IPS-15b (cell line): ENCODE measurements at regions not wholly inside any gene's neighbourhood (a gene's known extent, or its start where the extent isn't known, plus 50 kb on each side); places are given as distances from the start of the nearest gene placed in this dataset.

ENCODE experiments used
- H3K27me3 ChIP-seq: one replicate; pipeline ENCODE4 v1.6.1; 2013; ENCODE audit warnings: low read length; ENCODE audit not compliant: control insufficient read depth, insufficient read depth
- H3K36me3 ChIP-seq: one replicate; pipeline ENCODE4 v1.6.1; 2013; ENCODE audit warnings: low read length; ENCODE audit not compliant: control insufficient read depth, insufficient read depth
- H3K4me1 ChIP-seq: one replicate; pipeline ENCODE4 v1.6.1; 2013; ENCODE audit warnings: mild to moderate bottlenecking, low read length; ENCODE audit not compliant: control insufficient read depth, insufficient read depth
- H3K4me3 ChIP-seq: one replicate; pipeline ENCODE4 v1.5.1; 2013; ENCODE audit warnings: low read depth, low read length
- H3K9ac ChIP-seq: one replicate; pipeline ENCODE4 v1.6.1; 2013; ENCODE audit warnings: low read depth, mild to moderate bottlenecking, low read length
- H3K9me3 ChIP-seq: one replicate; pipeline ENCODE4 v1.6.1; 2013; ENCODE audit warnings: mild to moderate bottlenecking, low read length; ENCODE audit not compliant: control insufficient read depth, insufficient read depth

DNA sequence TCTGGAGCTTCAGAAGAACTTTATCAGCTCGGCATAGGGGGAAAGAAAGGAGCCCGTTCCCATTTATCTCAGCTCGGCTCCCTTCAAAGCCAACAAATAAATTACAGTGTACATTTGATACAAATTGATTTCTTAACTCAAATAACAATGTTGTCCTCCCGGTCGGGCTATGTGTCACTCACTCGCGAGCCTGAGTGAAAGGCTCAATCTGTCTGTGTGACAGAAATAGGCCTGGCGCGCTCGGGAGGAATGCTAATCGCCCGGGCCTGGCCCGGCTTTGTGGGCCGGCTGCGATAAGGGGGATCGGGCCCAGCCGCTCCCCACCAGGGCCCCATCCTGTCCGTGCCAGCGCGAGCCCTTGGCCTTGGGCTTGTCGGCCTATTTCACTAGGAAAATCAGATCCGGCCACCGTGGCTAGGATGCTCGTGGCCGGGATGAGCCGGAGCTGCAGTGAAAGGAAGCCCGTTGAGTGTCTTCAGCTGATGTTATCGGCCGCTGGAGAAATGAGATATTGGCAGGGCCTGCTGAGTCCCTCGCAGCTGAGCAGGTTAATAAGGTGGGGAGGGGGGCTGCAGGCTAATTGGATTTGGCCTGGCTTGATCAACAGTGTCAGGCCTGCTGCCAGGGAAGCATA, 258.7 kb downstream of the IRX1 start:
- no peaks in the 10 kb centered on the region for H3K4me1 ChIP-seq
- H3K36me3 ChIP-seq = no peaks in the 10 kb centered on the region
- H3K27me3 ChIP-seq = no peaks in the 10 kb centered on the region
- no peak overlapping the region for H3K9ac ChIP-seq
- H3K9me3 ChIP-seq = no peaks in the 10 kb centered on the region
- no peak overlapping the region for H3K4me3 ChIP-seq

- Histone ChIP-seq H3K4me1 (no peaks in the 10 kb centered on the region), H3K9ac (no peak overlapping the region), H3K9me3 (no peaks in the 10 kb centered on the region), H3K27me3 (no peaks in the 10 kb centered on the region), H3K36me3 (no peaks in the 10 kb centered on the region), H3K4me3 (no peak overlapping the region)
Observed at GRCh38 chr5:3856036-3856435, 260.4 kb downstream of the IRX1 start.

- H3K27me3 ChIP-seq = no peaks in the 10 kb centered on the region
- no peak overlapping the region for H3K9ac ChIP-seq
- no peaks in the 10 kb centered on the region for H3K36me3 ChIP-seq
- no peak overlapping the region for H3K4me3 ChIP-seq
- no peaks in the 10 kb centered on the region for H3K4me1 ChIP-seq
- H3K9me3 ChIP-seq = no peaks in the 10 kb centered on the region
Observed at GRCh38 chr5:3858524-3858923, 262.9 kb downstream of the IRX1 start.

DNA sequence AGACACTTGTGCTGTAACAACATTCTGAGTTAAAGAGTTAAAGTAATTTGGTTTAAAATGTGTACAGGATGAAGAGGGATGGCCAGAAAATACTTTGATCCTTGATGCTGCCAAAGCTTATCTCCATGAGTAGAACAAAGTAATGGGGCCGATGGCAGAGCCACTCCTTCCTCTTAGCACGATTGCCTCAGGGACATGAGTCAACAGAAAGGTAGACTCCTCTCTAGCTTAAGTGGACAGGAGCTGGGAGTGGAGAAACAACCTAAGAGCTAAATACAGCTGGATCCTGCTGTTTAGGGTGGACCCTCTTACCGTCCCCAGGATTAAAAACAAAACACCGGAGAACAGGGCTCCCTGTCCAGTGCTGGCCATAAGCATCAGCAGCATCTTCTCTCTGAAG, 267.3 kb downstream of the IRX1 start:
- Histone ChIP-seq H3K9me3 (no peaks in the 10 kb centered on the region), H3K27me3 (no peaks in the 10 kb centered on the region), H3K9ac (no peak overlapping the region), H3K4me1 (no peaks in the 10 kb centered on the region), H3K4me3 (no peak overlapping the region), H3K36me3 (no peaks in the 10 kb centered on the region)

DNA sequence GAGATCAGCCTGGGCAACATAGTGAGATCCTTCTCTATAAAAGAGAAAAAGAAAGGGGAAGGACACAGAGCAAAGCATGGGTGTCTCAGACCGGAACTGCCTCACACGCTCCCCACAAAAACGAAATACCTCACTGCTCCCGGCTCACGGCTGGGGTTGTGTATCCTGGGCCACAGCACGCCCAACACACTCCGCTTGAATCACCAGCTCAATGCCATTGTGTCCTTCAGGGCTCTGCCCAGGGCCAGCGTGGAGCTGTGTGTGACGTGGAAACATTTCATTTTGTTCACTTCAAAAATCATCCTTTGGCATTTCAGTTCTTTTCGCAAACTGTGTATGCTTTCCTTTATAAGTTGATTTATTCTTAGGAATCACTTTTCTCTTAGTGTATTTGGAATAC, 279.5 kb downstream of the IRX1 start:
- Histone ChIP-seq H3K9me3 (no peaks in the 10 kb centered on the region), H3K36me3 (no peaks in the 10 kb centered on the region), H3K9ac (no peak overlapping the region), H3K27me3 (no peaks in the 10 kb centered on the region), H3K4me3 (no peak overlapping the region), H3K4me1 (peaks cover 3% of the 10 kb centered on the region)

- no peak overlapping the region for H3K9ac ChIP-seq
- no peaks in the 10 kb centered on the region for H3K4me1 ChIP-seq
- H3K9me3 ChIP-seq = no peaks in the 10 kb centered on the region
- H3K4me3 ChIP-seq = no peak overlapping the region
- no peaks in the 10 kb centered on the region for H3K27me3 ChIP-seq
- H3K36me3 ChIP-seq = no peaks in the 10 kb centered on the region
Observed at GRCh38 chr5:3878267-3878666, 282.6 kb downstream of the IRX1 start.

GRCh38 chr5:3883040-3883439, 287.4 kb downstream of the IRX1 start:
- Histone ChIP-seq H3K4me1 (no peaks in the 10 kb centered on the region), H3K4me3 (no peak overlapping the region), H3K9me3 (no peaks in the 10 kb centered on the region), H3K36me3 (no peaks in the 10 kb centered on the region), H3K27me3 (no peaks in the 10 kb centered on the region), H3K9ac (no peak overlapping the region)

- H3K9me3 ChIP-seq = no peaks in the 10 kb centered on the region
- no peaks in the 10 kb centered on the region for H3K27me3 ChIP-seq
- no peaks in the 10 kb centered on the region for H3K36me3 ChIP-seq
- no peaks in the 10 kb centered on the region for H3K4me1 ChIP-seq
- H3K4me3 ChIP-seq = no peak overlapping the region
- H3K9ac ChIP-seq = no peak overlapping the region
Observed at GRCh38 chr5:3886524-3887451, 291.2 kb downstream of the IRX1 start.

GRCh38 chr5:3888310-3888709, 292.7 kb downstream of the IRX1 start:
- no peak overlapping the region for H3K9ac ChIP-seq
- H3K9me3 ChIP-seq = no peaks in the 10 kb centered on the region

DNA sequence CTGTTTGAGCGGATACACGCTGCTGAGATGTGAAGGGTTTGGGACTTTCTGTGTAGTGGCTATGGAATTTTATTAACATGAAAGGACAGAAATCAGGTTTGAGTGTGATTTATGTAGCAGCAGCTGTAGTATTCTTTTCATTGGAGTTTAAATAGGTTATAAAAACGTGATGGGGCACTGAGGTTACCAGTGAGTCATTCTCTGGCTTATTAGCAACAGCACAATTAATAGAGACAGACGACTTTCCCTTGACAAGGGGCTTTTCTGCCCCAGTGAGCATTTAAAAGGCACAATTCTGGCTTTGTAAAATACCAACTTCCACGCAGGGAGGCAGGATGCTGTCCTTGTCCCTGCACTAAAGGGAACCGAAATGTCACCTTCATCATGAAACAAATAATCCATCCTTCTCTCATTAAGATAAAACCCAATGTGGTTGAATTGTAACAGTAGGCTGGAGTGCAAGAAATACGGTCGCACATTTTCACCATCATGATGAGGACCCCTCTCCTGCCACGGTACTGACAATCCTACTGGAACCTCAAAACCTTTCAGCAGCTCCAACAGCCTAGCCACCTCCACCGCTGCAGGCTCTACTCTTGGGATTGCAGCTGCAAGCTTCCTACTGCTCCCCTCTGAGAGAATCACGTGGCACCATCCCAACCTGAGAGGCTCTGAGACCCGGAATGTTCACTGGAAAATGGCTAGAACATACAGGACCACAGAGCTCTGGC, 293.9 kb downstream of the IRX1 start:
- no peaks in the 10 kb centered on the region for H3K9me3 ChIP-seq
- H3K36me3 ChIP-seq = no peaks in the 10 kb centered on the region
- no peaks in the 10 kb centered on the region for H3K27me3 ChIP-seq
- no peak overlapping the region for H3K4me3 ChIP-seq
- H3K9ac ChIP-seq = no peak overlapping the region
- H3K4me1 ChIP-seq = no peaks in the 10 kb centered on the region

More at GRCh38 chr5:3888310-3888709, 292.7 kb downstream of the IRX1 start:
- H3K36me3 ChIP-seq = no peaks in the 10 kb centered on the region
- H3K4me1 ChIP-seq = no peaks in the 10 kb centered on the region
- H3K4me3 ChIP-seq = no peak overlapping the region
- H3K27me3 ChIP-seq = no peaks in the 10 kb centered on the region

- H3K36me3 ChIP-seq = no peaks in the 10 kb centered on the region
- H3K4me3 ChIP-seq = no peak overlapping the region
- H3K9ac ChIP-seq = no peak overlapping the region
- H3K4me1 ChIP-seq = no peaks in the 10 kb centered on the region
- H3K9me3 ChIP-seq = no peaks in the 10 kb centered on the region
- no peaks in the 10 kb centered on the region for H3K27me3 ChIP-seq
Observed at GRCh38 chr5:3891113-3891512, 295.5 kb downstream of the IRX1 start.
